Ammon's horn (tissue), 1 donor: ENCODE measurements at regions not wholly inside any gene's neighbourhood (a gene's known extent, or its start where the extent isn't known, plus 50 kb on each side); places are given as distances from the start of the nearest gene placed in this dataset.
A peak's percentile ranks its signal among the peaks of the same experiment; 100 is the strongest.

Experiments used
- DNase-seq: peaks from one replicate; pipeline ENCODE4 v3.0.0-alpha.2; 2016; ENCODE audit warnings: low spot score

- DNase-seq = no peak
Measured at GRCh38 chr9:18233311-18233710, 240.6 kb upstream of the ADAMTSL1 start.

DNA sequence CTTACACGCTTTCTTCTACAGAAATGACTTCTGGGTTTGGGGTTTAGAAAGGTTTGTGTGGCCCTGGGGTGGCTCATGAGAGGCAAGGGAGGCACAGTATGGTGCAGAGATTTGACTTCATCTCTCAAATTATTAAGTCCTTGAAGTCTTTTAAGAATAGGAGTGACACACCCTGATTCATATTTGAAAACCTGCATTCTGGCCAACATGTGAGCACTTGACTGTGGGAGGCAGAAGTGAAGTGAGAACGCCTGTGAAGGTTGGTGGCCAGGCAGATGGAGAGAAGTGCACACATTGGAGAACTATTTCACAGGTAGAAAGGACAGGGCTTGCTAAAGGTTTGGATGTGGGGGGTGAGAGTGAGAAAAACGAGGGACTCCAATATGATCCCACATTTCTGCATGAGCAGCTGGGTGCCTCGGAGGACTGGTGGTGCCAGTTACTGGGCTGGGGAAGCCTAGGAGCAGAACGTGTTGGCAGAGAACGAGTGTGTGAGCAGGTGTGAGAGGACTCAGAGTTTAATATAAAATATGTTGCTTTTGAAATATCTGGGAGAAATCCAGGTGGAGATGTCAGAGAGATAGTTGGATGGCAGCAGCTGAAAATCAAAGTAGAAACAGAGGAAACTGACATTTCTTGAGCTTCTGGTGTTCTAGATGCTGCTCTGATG is 240.0 kb upstream of the ADAMTSL1 start:
- DNase-seq = no peak

GRCh38 chr9:18235181-18235908 is 238.6 kb upstream of the ADAMTSL1 start:
- no peak for DNase-seq

- DNase-seq = no peak
Measured at GRCh38 chr9:18236336-18236735, 237.6 kb upstream of the ADAMTSL1 start.

- no peak for DNase-seq
Measured at GRCh38 chr9:18237776-18238175, 236.2 kb upstream of the ADAMTSL1 start.

DNA sequence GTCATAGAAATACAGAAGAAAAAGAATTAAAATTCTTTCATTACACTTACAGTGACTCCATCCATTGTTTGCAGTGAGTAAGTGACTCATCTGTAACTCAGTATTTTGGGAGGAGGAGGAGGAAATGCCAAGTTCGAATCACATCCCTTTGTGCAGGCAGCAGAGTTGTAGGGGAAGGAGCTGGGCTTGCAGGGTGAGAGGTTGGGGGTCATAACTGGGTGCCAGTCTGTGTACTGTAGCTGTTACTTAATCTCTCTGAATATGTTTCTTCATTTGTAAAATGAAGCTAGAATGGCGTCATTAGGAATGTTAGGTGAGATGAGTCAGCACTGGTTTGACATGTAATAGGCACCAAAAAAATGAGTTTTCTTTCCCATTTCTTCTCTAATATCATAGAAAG is 235.7 kb upstream of the ADAMTSL1 start:
- DNase-seq = no peak

GRCh38 chr9:18238752-18239447 is 235.1 kb upstream of the ADAMTSL1 start:
- no peak for DNase-seq

- no peak for DNase-seq
Measured at GRCh38 chr9:18240213-18240612, 233.7 kb upstream of the ADAMTSL1 start.

DNA sequence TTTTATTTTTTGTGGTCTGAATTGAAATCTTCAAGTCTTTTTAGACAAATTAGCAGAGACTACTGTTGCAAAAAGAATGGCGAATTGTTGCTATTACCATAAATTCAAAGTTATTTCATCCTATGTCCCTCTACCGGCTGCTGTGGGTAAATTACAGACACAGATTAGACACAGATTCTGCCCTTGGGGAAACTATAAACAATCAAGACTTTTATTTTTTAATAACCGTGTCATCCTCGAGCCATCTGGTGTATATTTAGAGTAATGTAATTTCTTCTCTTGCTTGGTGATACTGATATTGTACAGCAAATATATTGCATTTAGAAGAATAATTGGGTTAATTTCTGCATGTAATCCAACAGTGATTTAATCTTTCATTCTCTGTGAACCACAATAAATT is 228.0 kb upstream of the ADAMTSL1 start:
- DNase-seq = no peak

- no peak for DNase-seq
Measured at GRCh38 chr9:18250053-18250452, 223.9 kb upstream of the ADAMTSL1 start.

DNA sequence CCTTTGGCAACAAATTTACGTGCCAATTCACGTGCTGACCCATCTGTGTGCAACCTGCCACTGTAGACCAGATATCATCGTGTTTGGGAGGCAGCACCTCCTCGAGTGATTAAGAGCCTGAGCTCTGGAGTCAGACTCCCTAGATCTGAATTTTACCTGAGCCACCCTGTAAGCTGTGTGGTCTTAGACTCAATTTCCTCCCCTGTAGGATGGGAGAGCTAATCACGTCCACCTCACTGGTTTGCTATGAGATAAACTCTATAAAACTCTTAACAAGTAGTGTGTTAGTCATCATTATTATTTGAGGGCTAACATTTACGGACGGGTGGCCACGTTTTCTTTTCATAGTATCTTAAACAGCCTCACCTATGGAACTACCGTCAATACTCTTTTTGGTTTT is 220.0 kb upstream of the ADAMTSL1 start:
- DNase-seq = no peak

- peak; percentile 91 for DNase-seq
Measured at GRCh38 chr9:18255158-18255629, 218.8 kb upstream of the ADAMTSL1 start.

DNA sequence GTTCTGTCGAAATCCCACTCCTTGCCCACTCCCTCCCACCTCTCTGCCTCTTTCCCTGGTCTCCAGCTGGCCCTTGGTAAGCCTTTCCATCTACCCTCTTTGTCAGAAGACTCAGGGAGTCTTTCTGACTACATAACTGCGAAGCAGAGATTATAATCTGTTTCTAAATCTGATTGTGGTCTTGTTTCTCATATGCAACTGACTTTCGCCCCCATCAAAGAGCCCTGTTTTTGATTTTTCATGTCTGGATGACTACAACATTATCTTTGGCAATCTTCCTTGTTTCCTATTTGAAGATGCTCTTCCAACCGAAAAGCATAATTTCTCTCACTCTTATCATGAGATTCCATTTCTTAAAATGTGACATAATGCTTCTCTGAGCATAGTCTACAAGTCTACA is 218.2 kb upstream of the ADAMTSL1 start:
- no peak for DNase-seq

- DNase-seq = no peak
Measured at GRCh38 chr9:18256568-18256967, 217.4 kb upstream of the ADAMTSL1 start.

- DNase-seq = no peak
Measured at GRCh38 chr9:18260521-18260920, 213.4 kb upstream of the ADAMTSL1 start.

- DNase-seq = no peak
Measured at GRCh38 chr9:18261181-18261580, 212.8 kb upstream of the ADAMTSL1 start.

DNA sequence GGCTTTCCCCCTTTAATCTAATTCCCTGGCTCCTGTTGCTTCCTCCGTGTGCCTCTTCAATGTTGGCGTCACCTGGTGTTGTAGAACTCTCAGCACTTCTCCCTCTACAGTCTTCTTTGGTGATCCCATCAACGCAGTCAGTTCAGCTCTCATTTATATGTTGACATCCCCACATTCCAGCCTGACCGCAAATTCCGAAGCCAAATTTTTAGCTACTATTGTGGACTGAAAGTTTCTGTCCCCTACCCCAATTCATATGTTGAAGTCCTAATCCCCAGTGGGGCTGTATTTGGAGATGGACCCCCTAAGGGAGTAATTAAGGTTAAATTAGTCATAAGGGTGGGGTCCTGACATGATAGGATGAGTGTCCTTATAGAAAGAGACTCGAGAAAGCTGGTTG is 210.6 kb upstream of the ADAMTSL1 start:
- no peak for DNase-seq

- no peak for DNase-seq
Measured at GRCh38 chr9:18268381-18268780, 205.6 kb upstream of the ADAMTSL1 start.

DNA sequence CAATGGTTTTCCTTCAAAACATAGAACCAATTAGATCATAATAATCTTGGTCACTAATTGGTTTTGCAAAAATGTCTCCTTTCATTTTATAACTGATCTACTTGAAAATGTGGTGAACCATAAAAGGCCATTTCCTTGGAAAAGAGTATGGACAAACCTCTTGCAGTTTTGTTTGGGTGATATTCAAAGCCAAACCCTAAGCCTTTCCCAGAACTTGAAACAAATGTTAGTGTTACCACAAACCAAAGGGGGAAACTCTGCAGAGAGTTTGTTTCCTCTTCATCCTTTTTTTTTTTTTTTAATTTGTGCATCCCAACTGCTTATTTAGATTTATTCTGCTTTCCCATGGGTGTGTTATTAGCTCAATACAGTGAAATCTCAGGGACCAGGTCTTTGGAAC is 204.4 kb upstream of the ADAMTSL1 start:
- no peak for DNase-seq

DNA sequence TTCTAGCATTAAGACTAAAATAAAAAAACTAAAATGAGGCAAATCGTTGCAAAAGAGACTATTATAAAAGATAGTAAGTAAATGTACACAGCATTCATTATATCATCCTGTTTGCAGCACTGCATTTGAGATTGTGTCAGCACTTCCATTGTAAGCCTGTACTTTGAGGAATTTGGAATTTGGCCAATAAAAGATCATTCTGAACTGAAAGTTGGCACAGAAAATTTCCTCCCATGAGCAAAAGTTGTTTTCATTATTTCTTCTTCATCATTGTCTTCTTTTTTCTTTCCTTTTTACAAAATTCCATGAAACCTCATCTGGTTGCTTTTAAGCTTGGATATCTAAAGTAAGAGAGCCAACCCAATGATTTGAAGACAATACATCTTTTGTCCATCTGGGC is 199.3 kb upstream of the ADAMTSL1 start:
- DNase-seq = no peak

- no peak for DNase-seq
Measured at GRCh38 chr9:18275313-18275990, 198.5 kb upstream of the ADAMTSL1 start.

GRCh38 chr9:18281291-18281690 is 192.7 kb upstream of the ADAMTSL1 start:
- DNase-seq = no peak

DNA sequence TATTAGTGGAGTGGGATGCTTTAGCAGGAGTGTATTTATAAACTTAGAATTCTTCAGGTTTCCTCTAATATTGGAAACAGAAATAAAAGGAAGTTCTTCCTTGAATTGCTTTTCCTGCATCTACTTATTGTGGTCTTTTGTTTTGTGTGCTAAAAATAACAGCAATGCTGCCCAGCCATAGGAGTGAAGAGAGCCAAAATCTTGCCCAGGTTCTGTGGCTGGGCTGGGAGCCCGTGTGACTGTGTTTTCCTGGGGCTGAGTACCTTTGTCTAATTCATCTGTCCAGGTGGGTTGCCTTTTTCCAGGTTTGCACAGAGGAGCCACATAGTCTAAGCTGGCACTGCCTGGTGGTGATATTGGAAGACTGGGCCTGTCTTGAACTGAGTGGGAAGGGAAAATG is 179.7 kb upstream of the ADAMTSL1 start:
- no peak for DNase-seq
